IMR-90 (cell line): ENCODE measurements at regions not wholly inside any gene's neighbourhood (a gene's known extent, or its start where the extent isn't known, plus 50 kb on each side); places are given as distances from the start of the nearest gene placed in this dataset.

Experiments used
- ATAC-seq: fragments of 200-7000 bp; cut with Tn5 transposase; 2 replicates; pipeline ENCODE4 v1.9.1; 2020; ENCODE audit warnings: low read depth, mild to moderate bottlenecking, moderate library complexity
- BruUV-seq: library from RNA; stranded (reverse); fragments of 400-500 nt; replicated peaks from 2 replicates; lab custom pipeline; 2021; lab: Mats Ljungman, UMichigan
- CTCF ChIA-PET: fragments of 300-600 bp; formaldehyde crosslinking; extraction: SDS; loops from one replicate; lab custom pipeline; 2021; ENCODE audit warnings: antibody characterized with exemption; lab: Yijun Ruan, JAX
- POLR2A ChIA-PET: fragments of 300-600 bp; sonication (Branson Sonifier 250); formaldehyde crosslinking; loops from one replicate; lab custom pipeline; 2022; ENCODE audit warnings: antibody characterized with exemption; ENCODE audit not compliant: unreplicated experiment; lab: Charles Lee
- DNase-seq: peaks from one replicate; pipeline ENCODE4 v3.0.0; 2013
- H2AFZ ChIP-seq: replicated peaks from 2 replicates; pipeline ENCODE3; 2013; ENCODE audit warnings: low read length, mild to moderate bottlenecking; ENCODE audit not compliant: poor library complexity
- H2AK5ac ChIP-seq: 2 replicates; pipeline ENCODE4 v1.6.1; 2013; ENCODE audit warnings: low read depth, low read length, inconsistent platforms
- H2AK9ac ChIP-seq: replicated peaks from 2 replicates; pipeline ENCODE3; 2013; ENCODE audit warnings: mild to moderate bottlenecking, low read depth, low read length, moderate library complexity; ENCODE audit not compliant: poor library complexity
- H2BK120ac ChIP-seq: 2 replicates; pipeline ENCODE4 v1.6.1; 2013; ENCODE audit warnings: low read depth, low read length, inconsistent platforms
- H2BK15ac ChIP-seq: 3 replicates; pipeline ENCODE4 v1.6.1; 2013; ENCODE audit warnings: low read depth, low read length, inconsistent platforms
- H2BK20ac ChIP-seq: 2 replicates; pipeline ENCODE4 v1.6.1; 2013; ENCODE audit warnings: low read depth, mild to moderate bottlenecking, inconsistent platforms, low read length, moderate library complexity
- H2BK5ac ChIP-seq: 2 replicates; pipeline ENCODE4 v1.6.1; 2013; ENCODE audit warnings: mild to moderate bottlenecking, low read depth, low read length, inconsistent platforms; ENCODE audit not compliant: poor library complexity, severe bottlenecking
- H3K14ac ChIP-seq: replicated peaks from 2 replicates; pipeline ENCODE4 v1.6.1; 2013; ENCODE audit warnings: low read depth, low read length, inconsistent platforms
- H3K18ac ChIP-seq: 2 replicates; pipeline ENCODE4 v1.6.1; 2013; ENCODE audit warnings: low read depth, low read length, control low read depth
- H3K23ac ChIP-seq: 2 replicates; pipeline ENCODE4 v1.6.1; 2013; ENCODE audit warnings: low read depth, low read length, inconsistent platforms
- H3K27ac ChIP-seq: 2 replicates; pipeline ENCODE4 v1.5.1; 2013; ENCODE audit warnings: mild to moderate bottlenecking, control low read depth, low read length; ENCODE audit not compliant: insufficient read depth
- H3K27me3 ChIP-seq: 2 replicates; pipeline ENCODE4 v1.6.1; 2013; ENCODE audit warnings: low read length; ENCODE audit not compliant: control insufficient read depth, insufficient read depth
- H3K36me3 ChIP-seq: 2 replicates; pipeline ENCODE4 v1.6.1; 2013; ENCODE audit warnings: low read length, mixed read lengths; ENCODE audit not compliant: control insufficient read depth, insufficient read depth
- H3K4ac ChIP-seq: 2 replicates; pipeline ENCODE4 v1.6.1; 2013; ENCODE audit warnings: low read depth, low read length, inconsistent platforms
- H3K4me1 ChIP-seq: 2 replicates; pipeline ENCODE4 v1.6.1; 2013; ENCODE audit warnings: low read length, mixed read lengths; ENCODE audit not compliant: control insufficient read depth, insufficient read depth
- H3K4me2 ChIP-seq: 2 replicates; pipeline ENCODE4 v1.6.1; 2013; ENCODE audit warnings: low read depth, mild to moderate bottlenecking, control low read depth, low read length, moderate library complexity
- H3K4me3 ChIP-seq: 2 replicates; pipeline ENCODE4 v1.5.1; 2013; ENCODE audit warnings: low read depth, mild to moderate bottlenecking, control low read depth, low read length, moderate library complexity; ENCODE audit not compliant: insufficient read depth
- H3K56ac ChIP-seq: 2 replicates; pipeline ENCODE4 v1.6.1; 2013; ENCODE audit warnings: low read length, inconsistent platforms; ENCODE audit not compliant: insufficient read depth; ENCODE audit errors: extremely low read depth
- H3K79me1 ChIP-seq, 2 experiments: 2 replicates each; pipeline ENCODE4 v1.6.1; 2013; ENCODE audit warnings: low read length in 2 of 2, inconsistent platforms in 1 of 2, low read depth in 1 of 2
- H3K9ac ChIP-seq: 2 replicates; pipeline ENCODE4 v1.6.1; 2013; ENCODE audit warnings: low read depth, low read length, control low read depth
- H3K9me1 ChIP-seq: 2 replicates; pipeline ENCODE4 v1.6.1; 2013; ENCODE audit warnings: low read length, inconsistent platforms; ENCODE audit not compliant: insufficient read depth
- H3K9me3 ChIP-seq: 2 replicates; pipeline ENCODE4 v1.6.1; 2013; ENCODE audit warnings: low read length; ENCODE audit not compliant: control insufficient read depth, insufficient read depth
- H4K20me1 ChIP-seq: 2 replicates; pipeline ENCODE4 v1.6.1; 2013; ENCODE audit warnings: low read length, inconsistent platforms; ENCODE audit not compliant: insufficient read depth
- H4K5ac ChIP-seq: 2 replicates; pipeline ENCODE4 v1.6.1; 2013; ENCODE audit warnings: mild to moderate bottlenecking, low read depth, low read length, control low read depth
- H4K8ac ChIP-seq, 2 experiments: 2 replicates each; pipeline ENCODE4 v1.6.1; 2013; ENCODE audit warnings: low read depth in 2 of 2, low read length in 2 of 2, control low read depth in 1 of 2, inconsistent platforms in 1 of 2
- H4K91ac ChIP-seq: 2 replicates; pipeline ENCODE4 v1.6.1; 2013; ENCODE audit warnings: low read depth, low read length, inconsistent platforms; ENCODE audit not compliant: insufficient read depth
- CHD1 ChIP-seq: IDR thresholded peaks from 2 replicates; pipeline ENCODE4 v1.6.1; 2012; ENCODE audit warnings: low read depth, low read length, improper control_type of control experiment
- CTCF ChIP-seq: conservative IDR thresholded peaks from 2 replicates; pipeline ENCODE4 v1.5.1; 2012; ENCODE audit warnings: mild to moderate bottlenecking, low read depth, low read length, improper control_type of control experiment
- POLR2A ChIP-seq: IDR thresholded peaks from 2 replicates; pipeline ENCODE4 v1.6.1; 2012; ENCODE audit warnings: mild to moderate bottlenecking, low read depth, low read length
- RCOR1 ChIP-seq: IDR thresholded peaks from 2 replicates; pipeline ENCODE4 v1.6.1; 2012; ENCODE audit warnings: mild to moderate bottlenecking, low read length, improper control_type of control experiment; ENCODE audit not compliant: insufficient replicate concordance
- RFX5 ChIP-seq: IDR thresholded peaks from 2 replicates; pipeline ENCODE4 v1.8.0; 2012; ENCODE audit warnings: low read depth, mild to moderate bottlenecking, low read length, moderate library complexity
- WGBS, 2 experiments: methylation state at CpG; one replicate each; pipeline versions ENCODE4 v1.1.5 to v1.1.7; 2013; ENCODE audit warnings: missing lambda C conversion rate in 2 of 2; ENCODE audit not compliant: insufficient read length in 1 of 2; ENCODE audit errors: extremely low coverage in 2 of 2; 5-methylcytosine and 5-hydroxymethylcytosine counted together
- dilution Hi-C: fragments of 300-500 bp; cut with HindIII; formaldehyde crosslinking; loops from one replicate; pipeline ENCODE4 v1.14.3; 2018; ENCODE audit warnings: low sequenced_read_pairs; ENCODE audit not compliant: unreplicated experiment
- in situ Hi-C: fragments of 300-500 bp; cut with MboI; formaldehyde crosslinking; loops from 3 replicates; pipeline ENCODE4 v1.14.3; 2019; ENCODE audit warnings: low sequenced_read_pairs, inconsistent platforms, mixed read lengths
- intact Hi-C: fragments of 100-400 bp; cut with micrococcal nuclease; formaldehyde crosslinking; loops from 2 replicates; pipeline ENCODE4 v1.10.0; 2022

GRCh38 chr11:56910785-56911184 is 77.9 kb upstream of the OR5AK2 start:
- H4K8ac ChIP-seq, result no peak overlapping the region
- no peak overlapping the region for H4K5ac ChIP-seq
- no peak for TF ChIP-seq CTCF
- no peak for TF ChIP-seq RCOR1
- no peak for TF ChIP-seq POLR2A
- TF ChIP-seq RFX5, result no peak
- TF ChIP-seq CHD1, result no peak
- no peak overlapping the region for H3K4ac ChIP-seq
- H3K14ac ChIP-seq, result no peak overlapping the region
- no peaks in the 10 kb centered on the region for H3K9me3 ChIP-seq
- dilution Hi-C loops (no loop called here), in situ Hi-C loops (no loop called here), intact Hi-C loops (no loop called here)
- no peak overlapping the region for H3K4me3 ChIP-seq
- no peaks in the 10 kb centered on the region for H3K36me3 ChIP-seq
- POLR2A ChIA-PET, result no interaction called here
- CTCF ChIA-PET, result no interaction called here
- no peak overlapping the region for H2AFZ ChIP-seq
- WGBS, 2 experiments, result 70% methylated on average over 2 of the region's 9 CpGs; no CpG with 5 or more reads in 1 of the 2 experiments
- H3K9ac ChIP-seq, result no peak overlapping the region
- H3K4me2 ChIP-seq, result no peak overlapping the region
- no peak for DNase-seq
- no peak overlapping the region for H2BK5ac ChIP-seq
- H4K91ac ChIP-seq, result no peak overlapping the region
- no peak overlapping the region for H3K27ac ChIP-seq
- H3K79me1 ChIP-seq, result no peaks in the 10 kb centered on the region
- no peaks in the 10 kb centered on the region for H3K9me1 ChIP-seq
- no peak overlapping the region for H2BK20ac ChIP-seq
- BruUV-seq, result no TSS peak
- no peak overlapping the region for H3K18ac ChIP-seq
- no peak overlapping the region for H2BK15ac ChIP-seq
- no peaks in the 10 kb centered on the region for H3K4me1 ChIP-seq
- H3K56ac ChIP-seq, result no peak overlapping the region
- H3K27me3 ChIP-seq, result no peaks in the 10 kb centered on the region
- H2AK5ac ChIP-seq, result no peak overlapping the region
- no peak for ATAC-seq
- no peaks in the 10 kb centered on the region for H4K20me1 ChIP-seq
- H2BK120ac ChIP-seq, result no peak overlapping the region
- H3K23ac ChIP-seq, result no peak overlapping the region
- H2AK9ac ChIP-seq, result no peak overlapping the region
